ENCODE measurements at regions not wholly inside any gene's neighbourhood (a gene's known extent, or its start where the extent isn't known, plus 50 kb on each side); places are given as distances from the start of the nearest gene placed in this dataset.
"Not testable (repeated sequence)": the region's sequence is repeated elsewhere in the genome, so short reads cannot be mapped to it uniquely, and the experiment has no call there.

DNA sequence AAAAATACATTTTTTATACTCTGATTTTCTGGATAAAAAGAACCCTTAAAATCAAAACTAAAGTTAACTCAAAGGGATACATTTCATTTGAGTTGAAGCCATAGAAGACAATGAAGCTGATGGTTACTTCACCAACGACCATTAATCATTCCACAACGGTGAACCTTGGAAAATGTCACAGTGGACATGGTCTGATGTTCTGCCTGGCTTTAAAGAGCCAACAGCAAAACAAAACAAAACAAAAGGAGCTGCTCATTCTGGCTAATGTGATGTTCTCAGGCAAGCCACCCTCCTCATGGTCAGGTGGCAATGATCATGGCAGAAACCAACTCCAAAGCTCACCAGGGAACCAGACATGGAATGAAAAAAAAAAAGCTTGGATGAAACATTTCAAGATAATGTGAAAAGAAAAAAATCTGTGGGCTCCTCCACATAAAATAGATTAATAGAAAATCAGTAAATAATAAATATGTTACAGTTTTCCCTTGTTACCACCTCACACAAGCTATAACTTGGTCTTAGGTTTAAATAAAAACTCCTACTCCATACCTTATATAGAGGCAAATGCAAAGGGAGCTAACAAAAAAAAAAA is 90.1 kb upstream of the SERTAD2 start:
- no peak for DNase-seq (ENCODE audit: low read depth, low spot score)

DNA sequence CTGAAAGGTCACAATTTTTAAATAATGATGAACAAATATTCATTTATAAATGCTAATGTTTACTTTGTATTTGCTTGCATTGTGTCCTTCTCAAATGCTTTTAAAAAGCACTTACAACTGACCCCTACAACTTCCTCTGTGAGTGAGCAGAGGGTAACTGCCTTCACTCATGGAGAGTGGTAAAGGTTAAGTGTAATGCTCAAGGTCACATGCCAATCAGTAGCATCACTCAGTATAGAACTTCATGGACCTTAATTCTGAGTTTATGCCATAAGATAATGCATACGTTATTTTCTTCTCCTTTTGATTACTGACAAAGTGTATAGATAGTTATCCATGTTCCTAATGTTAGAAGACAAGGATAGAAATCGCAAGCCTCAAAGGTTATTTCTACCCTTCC is 91.8 kb upstream of the SERTAD2 start:
- no peak for DNase-seq (ENCODE audit: low read depth, low spot score)

DNA sequence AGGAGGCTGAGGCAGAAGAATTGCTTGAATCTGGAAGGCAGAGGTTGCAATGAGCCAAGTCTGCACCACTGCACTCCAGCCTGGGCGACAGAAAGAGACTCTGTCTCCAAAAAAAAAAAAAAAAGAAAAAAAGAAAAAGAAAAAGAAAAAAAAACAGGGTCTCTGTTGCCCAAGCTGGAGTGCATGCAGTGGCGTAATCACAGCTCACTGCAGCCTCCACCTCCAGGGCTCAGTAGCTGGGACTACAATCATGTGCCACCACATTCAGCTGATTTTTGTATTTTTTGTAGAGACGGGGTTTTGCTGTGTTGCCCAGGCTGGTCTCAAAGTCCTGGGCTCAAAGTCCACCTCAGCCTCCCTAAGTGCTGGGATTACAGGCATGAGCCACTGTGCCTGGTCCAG is 94.0 kb upstream of the SERTAD2 start:
- DNase-seq (ENCODE audit: low read depth, low spot score) = not testable (repeated sequence)

DNA sequence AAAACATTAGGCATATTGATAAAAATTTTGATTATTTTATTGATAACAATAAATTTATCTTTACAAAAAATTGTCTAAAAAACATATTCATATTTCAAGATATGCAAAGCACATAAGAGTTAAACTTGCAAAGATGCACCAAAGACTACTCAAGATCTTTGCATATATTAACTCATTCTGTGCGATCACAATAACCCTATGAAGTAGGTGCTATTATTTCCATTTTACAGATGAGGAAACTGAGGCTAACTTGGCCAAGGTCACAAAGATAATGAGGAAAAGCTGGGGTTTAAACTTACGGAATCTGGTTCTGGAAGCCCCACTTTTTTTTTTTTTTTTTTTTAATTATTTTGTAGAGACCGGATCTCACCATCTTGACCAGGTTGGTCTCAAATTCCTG is 94.4 kb upstream of the SERTAD2 start:
- no peak for DNase-seq (ENCODE audit: low read depth, low spot score)

DNA sequence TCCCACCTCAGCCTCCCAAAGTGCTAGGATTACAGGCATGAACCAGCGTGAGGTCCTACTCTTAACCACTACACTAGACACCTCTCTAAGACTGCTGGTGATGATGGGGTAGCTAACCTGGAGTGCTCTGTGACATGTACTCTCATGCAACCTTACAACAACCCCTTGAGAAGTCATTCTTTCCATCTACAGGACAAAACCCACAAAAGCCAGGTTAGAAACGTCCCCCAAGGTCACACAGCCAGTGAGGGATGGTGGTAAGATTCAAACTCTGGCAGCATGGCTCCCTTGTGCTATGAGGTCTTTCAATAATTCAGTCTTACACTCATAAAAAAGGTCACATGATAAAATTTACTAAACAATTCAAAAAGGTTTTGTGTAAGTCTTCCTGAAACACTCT is 94.8 kb upstream of the SERTAD2 start:
- DNase-seq (ENCODE audit: low read depth, low spot score) = no peak

DNA sequence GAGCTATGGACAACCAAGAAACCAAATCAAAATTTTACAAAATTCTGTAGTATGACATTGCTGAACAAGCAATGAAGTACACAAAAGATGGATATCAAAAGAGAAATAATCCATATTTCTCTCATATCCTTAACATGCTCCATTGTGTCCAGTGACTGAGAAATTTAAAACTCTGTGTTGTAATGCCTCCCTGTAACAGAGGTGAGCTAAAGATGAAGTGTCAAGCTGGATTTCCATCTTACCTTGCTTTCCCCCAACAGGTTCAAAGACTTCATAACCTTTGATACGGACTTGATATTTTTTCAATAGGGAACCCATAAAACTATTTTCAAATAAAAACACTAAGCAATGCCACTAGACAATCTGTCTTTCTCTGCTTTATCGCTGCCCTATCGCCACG is 95.7 kb upstream of the SERTAD2 start:
- DNase-seq (ENCODE audit: low read depth, low spot score) = no peak

DNA sequence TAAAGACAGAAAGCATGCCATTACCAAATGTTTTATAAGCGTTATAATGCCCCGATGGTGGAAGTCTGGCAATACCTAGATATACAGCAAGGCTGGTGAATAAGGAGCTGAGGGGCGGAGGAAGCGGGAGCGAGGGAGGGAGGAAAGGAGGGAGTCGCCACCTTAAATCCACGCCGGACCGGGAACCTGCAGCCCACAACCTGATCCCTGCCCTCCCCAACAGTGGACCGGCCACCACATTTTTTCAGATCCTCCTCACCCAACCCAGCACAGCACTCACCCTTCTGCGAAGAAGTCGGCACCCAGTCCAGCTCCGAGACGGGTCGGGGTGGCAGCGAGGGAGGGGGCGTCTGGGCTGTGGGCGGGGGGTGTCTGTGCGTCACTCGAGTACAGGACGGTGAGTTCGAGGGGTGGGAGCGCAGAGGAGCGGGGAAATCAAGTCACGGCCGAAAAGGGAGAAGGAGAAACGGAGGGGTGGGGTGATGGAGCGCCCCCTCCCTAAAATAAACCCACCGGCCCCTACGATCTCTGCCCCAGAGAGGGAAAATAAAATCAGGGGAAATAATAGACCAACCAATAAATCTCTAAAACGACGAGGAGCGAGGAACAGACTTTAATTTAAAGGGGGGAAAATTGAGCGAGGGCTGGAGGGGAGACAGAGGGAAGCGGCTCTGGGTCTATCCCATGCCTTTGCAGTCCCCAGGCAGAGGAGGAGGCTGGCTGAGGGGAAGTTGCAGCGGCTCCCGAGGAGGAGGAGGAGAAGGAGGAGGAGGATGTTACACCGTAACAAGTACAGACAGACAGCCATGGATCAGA is 96.5 kb upstream of the SERTAD2 start:
- no peak for DNase-seq (ENCODE audit: low read depth, low spot score)

DNA sequence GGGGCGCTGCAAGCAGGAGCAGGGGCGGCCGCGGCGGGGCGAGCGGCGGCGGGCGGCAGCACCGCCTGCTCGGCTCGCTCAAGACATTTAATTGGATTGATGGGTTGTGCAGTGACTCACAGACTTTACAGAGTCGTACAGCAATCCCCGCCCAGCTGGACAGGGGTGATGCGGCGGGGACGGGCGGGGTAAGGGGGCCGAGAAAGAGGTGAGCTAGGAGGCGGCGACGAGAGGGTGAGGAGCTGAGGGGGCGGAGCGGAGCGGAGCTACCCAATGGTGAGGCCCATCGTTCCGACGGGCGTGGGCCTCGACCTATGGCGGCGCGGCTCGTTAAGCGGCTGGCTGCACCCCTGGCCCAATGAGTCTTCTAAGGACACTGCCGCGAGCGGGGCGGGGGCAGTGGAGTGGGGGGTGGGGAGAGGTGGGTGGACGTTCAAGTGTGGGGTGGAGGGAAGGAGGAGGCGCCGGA is 97.1 kb upstream of the SERTAD2 start:
- DNase-seq (ENCODE audit: low read depth, low spot score) = peak; percentile 96

DNA sequence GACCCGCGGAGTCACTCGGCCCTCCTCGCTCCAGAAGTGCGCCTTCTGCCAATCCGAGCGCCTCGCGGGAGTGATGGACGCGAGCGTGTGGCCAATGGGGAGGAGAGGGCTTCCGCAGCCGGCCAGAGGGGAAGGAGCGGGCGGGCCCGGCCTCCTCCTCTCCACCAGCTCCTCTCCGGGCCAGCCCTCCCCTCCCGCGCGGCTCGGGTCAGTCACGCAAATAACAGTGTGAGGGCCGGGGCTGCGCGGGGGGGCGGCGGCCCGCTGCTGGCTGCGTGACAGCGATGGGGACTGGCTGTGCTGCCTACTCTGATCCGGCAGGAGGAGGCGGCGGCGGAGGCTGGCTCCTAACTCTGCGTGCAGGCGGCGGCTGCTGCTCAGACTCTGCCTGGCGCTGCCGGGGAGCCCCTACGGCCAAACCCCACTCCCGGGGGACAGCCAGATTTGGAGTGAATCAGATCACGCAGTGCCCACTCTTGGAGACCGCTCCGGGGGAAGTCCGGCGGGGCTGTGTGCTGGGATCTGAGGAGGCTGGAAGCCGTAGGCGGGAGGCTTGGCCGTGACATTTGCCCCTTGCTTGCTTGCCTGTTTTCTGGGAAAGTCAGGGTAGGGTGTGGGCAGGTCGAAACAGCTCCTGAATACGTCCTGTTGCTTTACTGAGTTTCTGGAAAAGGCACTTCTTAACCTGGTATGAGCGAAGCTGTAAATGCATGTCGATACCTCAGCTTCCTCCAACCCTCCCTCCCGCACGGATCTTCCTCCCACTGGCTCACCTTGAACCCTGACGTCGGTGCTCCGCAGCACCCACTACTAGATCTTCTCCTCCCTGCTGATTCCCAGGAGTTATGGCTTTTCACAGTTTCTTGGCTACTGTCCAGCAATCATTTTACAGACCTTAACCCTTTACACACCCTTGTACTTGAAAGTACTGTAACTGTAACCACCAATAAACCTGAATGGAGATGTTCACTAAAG is 97.9 kb upstream of the SERTAD2 start:
- no peak for DNase-seq (ENCODE audit: low read depth, low spot score)

DNA sequence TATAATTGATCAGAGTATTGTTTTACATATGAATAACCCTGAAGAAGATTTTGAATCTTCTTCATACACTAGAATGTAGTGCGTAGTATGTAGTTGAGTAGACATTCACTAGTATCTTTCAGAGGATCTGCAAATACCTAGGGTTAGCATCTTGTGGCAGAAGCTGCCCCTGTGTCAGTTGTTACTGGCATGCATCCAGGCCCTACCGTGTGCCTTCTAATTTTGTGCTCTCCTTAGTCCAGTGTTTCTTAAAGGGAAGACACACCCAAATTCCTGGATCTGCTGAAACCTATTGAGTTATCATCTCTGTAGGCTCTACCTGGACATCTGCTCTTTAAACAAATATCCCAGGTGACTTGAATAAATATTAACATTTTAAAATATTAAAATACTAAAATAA is 99.7 kb upstream of the SERTAD2 start:
- DNase-seq (ENCODE audit: low read depth, low spot score) = no peak

DNA sequence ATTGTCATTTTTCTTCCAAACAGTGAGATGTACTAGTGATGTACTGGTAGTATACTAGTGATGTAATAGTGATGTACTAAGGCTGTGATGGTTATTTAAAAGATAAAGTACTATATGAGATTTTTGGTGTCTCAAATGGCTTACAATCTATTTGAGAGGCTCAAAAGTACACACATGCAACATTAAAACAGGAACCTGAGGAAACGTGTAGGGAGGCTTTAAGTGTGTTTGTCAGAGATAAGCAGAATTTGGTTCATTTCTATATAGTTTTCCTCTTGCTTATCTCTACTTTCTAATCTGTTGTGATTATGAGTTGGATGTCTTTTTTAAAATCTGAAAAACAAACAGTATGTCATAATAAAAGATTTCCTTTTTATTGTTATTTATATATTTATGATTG is 100.9 kb upstream of the SERTAD2 start:
- no peak for DNase-seq (ENCODE audit: low read depth, low spot score)

DNA sequence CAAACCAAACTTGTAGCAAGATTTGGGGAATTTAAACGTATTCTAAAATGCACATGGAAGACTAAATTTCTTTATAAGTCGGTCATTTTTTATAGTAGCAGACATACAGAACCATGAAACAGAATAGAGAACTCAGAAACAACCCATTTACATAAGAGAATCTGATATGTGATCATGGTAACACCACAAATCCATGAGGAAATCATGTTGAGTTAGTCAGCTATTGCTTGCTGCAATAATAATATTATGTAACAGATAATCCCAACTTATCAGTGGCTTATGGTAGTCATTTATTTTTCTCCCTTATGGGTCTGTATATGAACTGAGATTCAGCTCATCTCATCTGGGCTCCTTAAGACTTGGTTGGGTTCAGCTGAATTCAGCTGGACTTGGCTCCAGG is 103.4 kb upstream of the SERTAD2 start:
- DNase-seq (ENCODE audit: low read depth, low spot score) = no peak

DNA sequence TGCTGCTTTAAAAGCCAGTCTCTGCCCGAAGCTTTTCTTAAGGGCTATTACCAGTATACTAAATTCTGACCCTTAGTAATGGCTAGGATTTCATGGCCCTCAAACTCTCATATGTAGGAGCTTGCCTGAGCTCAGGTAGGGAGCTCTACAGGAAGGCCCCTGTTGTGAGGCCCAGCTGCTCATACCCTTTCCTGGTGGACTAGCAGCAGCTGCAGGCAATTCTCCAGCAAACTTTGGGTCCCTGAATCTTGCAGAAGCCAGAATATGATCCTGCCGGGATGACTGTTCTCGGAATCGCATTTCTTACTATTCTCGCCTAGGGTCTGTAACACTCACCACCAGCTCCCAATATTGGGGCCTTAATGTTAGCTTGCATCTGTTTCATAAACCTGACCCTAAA is 106.4 kb upstream of the SERTAD2 start:
- DNase-seq (ENCODE audit: low read depth, low spot score) = no peak

DNA sequence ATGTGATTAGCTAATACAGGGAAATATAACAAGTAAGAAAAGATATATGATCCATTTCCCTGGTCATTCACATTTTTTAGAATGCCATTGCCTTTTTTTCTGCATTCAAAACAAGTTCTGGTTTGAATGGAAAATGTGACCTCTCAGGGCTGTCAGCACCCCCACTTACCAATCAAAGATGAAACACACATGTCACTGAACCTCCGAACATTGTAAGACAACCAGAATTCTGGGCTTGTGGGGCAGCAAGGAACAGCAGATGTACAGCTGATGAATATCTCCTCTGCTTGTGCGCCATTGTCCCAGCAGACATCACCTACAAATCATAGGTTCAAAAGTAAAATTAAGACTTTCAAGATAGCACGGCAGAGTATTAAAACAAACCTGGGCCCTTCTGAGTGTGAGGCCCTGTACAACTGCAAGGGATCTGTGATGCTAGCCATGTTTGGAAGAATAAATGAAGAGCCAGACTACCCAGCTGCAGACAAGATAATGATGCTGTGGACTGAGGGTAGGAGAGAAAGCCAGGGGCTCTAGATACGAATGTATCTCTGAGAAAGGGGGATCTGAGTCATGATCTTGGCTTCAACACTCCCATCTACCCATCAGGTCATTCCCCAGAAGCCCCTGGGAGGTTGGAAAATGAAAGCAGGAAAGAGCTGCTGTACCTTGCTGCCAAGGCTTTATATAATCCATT is 108.7 kb upstream of the SERTAD2 start:
- no peak for DNase-seq (ENCODE audit: low read depth, low spot score)

DNA sequence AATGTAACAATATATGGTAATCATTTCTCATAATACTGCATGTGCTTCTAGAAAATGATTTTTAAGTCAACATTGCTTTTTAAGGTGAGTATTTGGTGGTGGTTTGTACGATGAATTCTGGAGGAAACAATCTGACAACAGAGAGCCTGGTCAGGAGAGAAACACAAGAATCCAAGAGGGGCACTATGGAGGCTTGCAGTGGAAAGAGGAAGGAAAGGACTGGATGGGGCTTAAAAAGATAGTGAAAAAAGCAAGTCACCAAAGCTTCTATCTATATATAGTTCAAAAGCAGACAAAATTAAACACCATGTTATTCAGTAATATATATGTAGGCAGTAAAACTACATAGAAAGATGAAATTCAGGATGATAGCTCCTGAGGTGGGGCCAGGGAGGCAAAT is 109.4 kb upstream of the SERTAD2 start:
- no peak for DNase-seq (ENCODE audit: low read depth, low spot score)

DNA sequence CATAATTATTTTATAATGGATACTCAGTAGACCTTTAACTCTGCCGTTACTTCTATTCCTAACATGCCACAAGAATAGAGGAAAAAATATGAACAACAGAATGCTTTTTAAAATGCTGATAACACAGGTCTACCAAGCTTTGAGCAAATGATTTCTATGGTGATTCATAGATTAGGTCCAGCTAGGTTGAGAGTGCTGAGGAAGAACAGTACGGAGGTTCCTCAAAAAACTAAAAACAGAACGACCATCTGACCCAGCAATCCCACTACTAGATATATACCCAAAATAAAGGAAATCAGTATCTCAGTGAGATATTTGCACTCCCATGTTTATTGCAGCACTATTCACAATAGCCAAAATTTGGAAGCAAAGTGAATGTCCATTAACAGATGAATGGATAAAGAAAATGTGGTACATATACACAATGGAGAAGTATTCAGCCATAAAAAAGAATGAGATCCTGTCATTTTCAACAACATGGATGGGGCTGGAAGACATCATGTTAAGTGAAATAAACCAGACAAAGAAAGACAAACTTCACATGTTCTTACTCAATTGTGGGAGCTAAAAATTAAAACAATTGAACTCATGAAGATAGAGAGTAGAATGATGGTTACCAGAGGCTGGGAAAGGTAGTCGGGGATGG is 111.6 kb upstream of the SERTAD2 start:
- DNase-seq (ENCODE audit: low read depth, low spot score) = no peak

DNA sequence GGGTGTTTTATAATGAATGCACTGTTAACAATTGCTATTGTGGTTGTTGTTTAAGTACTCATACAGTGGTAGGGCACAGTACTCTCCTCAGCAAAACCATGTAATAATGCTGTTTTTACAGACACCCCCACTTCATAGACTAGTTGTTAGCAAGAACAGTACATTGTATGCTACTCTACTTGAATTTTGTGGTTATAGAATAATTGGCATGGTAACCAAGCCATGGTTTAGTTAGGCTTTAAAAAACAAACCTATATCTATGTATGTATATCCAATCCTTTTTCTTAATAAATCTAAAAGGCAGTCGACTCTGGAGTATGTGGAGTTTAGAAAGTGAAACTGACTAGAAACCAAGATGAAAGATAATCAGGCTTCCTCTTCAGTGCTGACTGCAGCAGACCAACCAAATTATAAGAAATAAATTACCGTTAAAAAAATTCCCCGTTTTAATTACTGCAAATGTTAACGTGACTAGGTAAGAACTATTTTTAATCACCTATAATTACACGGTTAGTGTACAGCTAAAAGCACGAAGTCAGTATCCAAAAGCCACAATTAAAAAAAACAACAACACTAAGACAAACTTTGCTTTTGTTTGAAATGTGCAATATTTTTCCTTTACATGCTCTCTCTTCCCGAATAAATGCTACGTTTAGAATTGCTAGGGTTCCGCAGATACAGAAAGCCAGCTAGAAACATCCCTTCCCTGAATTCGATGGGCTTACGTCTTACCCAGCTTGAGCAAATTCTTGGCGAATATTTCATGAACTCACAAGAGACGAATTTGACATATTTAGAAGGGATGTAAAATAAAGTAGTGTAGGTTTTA is 113.3 kb upstream of the SERTAD2 start:
- DNase-seq (ENCODE audit: low read depth, low spot score) = no peak

DNA sequence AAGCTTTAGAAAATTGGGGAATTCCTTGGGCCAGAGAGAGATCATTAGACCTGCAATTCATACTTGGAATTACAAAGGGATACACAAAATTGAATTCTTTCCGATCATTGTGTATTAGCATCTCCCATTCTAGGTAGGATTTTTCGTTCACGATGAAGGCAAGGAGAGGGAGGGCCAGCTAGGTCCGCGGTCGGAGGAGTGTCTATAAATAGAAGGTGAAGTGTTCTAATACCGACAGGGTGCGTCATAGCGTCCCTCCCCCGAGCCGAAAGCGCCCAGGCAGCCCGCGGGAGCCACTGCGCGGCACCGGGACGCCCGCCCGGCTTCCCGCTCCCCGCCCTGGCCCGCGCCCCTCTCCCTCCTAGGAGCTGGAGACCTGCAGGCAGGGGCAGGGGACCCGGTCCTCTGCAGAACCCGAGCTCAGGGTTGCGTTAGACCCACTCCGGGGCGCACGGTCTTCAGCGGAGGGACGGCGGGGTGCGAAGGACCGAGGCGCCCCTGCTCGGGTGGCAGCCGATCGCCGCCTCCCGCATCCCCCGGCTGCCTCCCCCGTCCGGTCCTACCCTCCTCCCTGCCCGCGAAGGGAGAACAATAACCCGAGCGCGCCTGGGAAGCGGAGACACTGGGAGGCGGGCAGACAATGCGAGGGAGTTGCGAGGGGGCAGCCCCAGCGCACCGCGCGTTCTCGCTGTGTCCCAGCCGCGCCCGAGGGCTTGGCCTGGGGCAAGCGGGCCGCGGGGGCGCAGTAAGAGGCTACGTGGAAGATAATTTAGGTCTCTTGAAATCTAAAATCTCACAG is 114.2 kb upstream of the SERTAD2 start:
- DNase-seq (ENCODE audit: low read depth, low spot score) = peak; percentile 51

DNA sequence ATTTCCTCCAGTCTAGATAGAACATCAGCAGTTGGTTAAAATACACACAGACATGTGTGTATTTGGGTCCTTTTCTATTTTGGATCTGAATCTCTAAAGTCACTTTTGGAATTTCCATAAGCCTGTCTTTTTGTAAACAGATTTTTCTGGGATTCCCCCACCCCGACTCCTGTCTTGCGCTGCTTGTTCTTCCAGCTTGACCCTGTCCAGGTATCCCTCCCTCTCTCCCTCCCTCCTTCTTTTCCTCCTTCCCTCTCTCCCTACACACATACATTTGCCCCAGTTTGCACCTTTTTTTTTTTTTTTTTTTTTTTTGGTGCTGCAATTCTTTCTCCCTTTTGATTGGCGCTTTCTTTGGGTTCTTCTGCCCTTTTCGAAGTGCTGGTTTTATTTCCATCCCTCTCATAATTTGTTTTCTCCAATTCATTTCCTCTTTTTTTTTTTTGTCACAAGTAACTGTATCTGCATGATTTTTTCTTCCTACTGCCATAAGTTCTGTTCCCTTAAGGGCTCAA is 114.8 kb upstream of the SERTAD2 start:
- DNase-seq (ENCODE audit: low read depth, low spot score) = no peak
